Thyroid gland (tissue), 4 donors: ENCODE measurements at regions not wholly inside any gene's neighbourhood (a gene's known extent, or its start where the extent isn't known, plus 50 kb on each side); places are given as distances from the start of the nearest gene placed in this dataset.

Experiments used
- DNase-seq, 2 donors: peaks; one replicate each; pipeline ENCODE4 v3.0.0-alpha.2; 2019
- H3K27ac ChIP-seq, 3 donors: fragments of 200-600 bp; sonication (generic); 1 replicate in 2 of 3; 2 replicates in 1 of 3; pipeline ENCODE4 v1.5.1; 2016 to 2019; ENCODE audit warnings: mild to moderate bottlenecking in 1 of 3, moderate library complexity in 1 of 3
- H3K27me3 ChIP-seq: fragments of 200-600 bp; sonication (generic); one replicate; pipeline ENCODE4 v1.5.1; 2019
- H3K36me3 ChIP-seq, 2 donors: fragments of 200-600 bp; sonication (generic); one replicate each; pipeline ENCODE4 v1.5.1; 2016 to 2019
- H3K4me1 ChIP-seq, 2 donors: fragments of 200-600 bp; sonication (generic); one replicate each; pipeline ENCODE4 v1.5.1; 2017 to 2019
- H3K4me3 ChIP-seq, 3 donors: fragments of 200-600 bp; sonication (generic); replicated peaks in 1 of 3; 1 replicate in 2 of 3; 2 replicates in 1 of 3; pipeline ENCODE4 v1.5.1; 2016; ENCODE audit warnings: mild to moderate bottlenecking in 1 of 3
- H3K9me3 ChIP-seq: fragments of 200-600 bp; sonication (generic); one replicate; pipeline ENCODE4 v1.5.1; 2017
- POLR2A ChIP-seq, 2 donors: fragments of 450-650 bp; IDR thresholded peaks; one replicate each; pipeline ENCODE4 v1.6.1; 2017; ENCODE audit warnings: antibody characterized with exemption in 2 of 2, mild to moderate bottlenecking in 2 of 2, moderate library complexity in 1 of 2
- WGBS, 2 donors: methylation state at CpG; one replicate each; pipeline ENCODE4 v1.1.5; 2017; 5-methylcytosine and 5-hydroxymethylcytosine counted together
- intact Hi-C: fragments of 100-400 bp; cut with DNase I; formaldehyde crosslinking; loops from one replicate; pipeline ENCODE4 v1.15.1; 2023
- TF ChIP-seq, protein P1 (sequence below), 6 experiments: fragments of 200-600 bp in 3 of 6; fragments of 450-650 bp in 3 of 6; sonication (generic) in 3 of 6; IDR thresholded peaks; one replicate each; pipeline ENCODE4 v1.5.1; 2016 to 2019; ENCODE audit warnings: antibody characterized with exemption in 6 of 6, mild to moderate bottlenecking in 2 of 6, inconsistent platforms in 1 of 6, moderate library complexity in 1 of 6

DNA sequence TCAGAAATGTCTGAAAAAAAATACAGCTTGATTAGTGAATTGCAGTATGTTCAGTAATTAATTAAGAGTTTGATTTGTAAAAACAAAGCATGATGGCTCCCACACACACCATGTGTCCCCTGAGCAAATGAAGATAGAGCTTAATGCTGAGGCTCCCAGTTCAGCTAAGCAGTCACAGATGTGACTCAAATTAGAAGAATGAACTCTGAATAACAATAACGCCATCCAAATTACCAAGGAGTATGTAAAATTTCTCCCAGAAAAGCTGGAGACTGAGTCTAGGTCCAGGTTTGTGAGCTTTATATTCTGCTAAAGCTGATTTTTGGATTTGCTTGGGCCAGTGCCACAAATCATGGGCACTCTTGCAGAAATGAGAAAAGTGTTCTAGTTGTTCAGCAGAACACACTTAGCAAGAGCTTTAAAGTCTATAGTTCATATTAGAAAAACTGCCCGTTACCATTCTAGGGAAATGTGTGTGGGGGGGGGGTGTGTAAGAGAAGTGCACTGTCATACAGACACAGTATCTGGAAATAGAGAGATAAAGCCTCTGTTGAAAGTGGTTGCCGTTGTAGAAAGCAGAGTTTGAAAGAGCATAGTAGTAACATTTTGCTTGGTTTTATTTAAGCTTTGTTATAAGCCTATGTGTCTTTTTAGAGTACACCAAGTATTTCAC, 253.1 kb downstream of the BCAT1 start:
- Histone ChIP-seq H3K27me3 (no peaks in the 10 kb centered on the region), H3K4me1 (peaks cover 0 to 6% of the 10 kb centered on the region in 2 donors), H3K27ac (no peak overlapping the region), H3K9me3 (no peaks in the 10 kb centered on the region), H3K36me3 (no peaks in the 10 kb centered on the region), H3K4me3 (no peak overlapping the region)
- peak; percentile 11 to 17 for DNase-seq
- WGBS, 2 donors = 47 to 50% methylated on average over 3 of the region's 3 CpGs
- intact Hi-C loops = no loop called here
- TF ChIP-seq, protein P1, sequence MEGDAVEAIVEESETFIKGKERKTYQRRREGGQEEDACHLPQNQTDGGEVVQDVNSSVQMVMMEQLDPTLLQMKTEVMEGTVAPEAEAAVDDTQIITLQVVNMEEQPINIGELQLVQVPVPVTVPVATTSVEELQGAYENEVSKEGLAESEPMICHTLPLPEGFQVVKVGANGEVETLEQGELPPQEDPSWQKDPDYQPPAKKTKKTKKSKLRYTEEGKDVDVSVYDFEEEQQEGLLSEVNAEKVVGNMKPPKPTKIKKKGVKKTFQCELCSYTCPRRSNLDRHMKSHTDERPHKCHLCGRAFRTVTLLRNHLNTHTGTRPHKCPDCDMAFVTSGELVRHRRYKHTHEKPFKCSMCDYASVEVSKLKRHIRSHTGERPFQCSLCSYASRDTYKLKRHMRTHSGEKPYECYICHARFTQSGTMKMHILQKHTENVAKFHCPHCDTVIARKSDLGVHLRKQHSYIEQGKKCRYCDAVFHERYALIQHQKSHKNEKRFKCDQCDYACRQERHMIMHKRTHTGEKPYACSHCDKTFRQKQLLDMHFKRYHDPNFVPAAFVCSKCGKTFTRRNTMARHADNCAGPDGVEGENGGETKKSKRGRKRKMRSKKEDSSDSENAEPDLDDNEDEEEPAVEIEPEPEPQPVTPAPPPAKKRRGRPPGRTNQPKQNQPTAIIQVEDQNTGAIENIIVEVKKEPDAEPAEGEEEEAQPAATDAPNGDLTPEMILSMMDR (IDR thresholded peaks at IDR 0.05) = no peak
- TF ChIP-seq POLR2A (IDR thresholded peaks at IDR 0.05) = no peak

DNA sequence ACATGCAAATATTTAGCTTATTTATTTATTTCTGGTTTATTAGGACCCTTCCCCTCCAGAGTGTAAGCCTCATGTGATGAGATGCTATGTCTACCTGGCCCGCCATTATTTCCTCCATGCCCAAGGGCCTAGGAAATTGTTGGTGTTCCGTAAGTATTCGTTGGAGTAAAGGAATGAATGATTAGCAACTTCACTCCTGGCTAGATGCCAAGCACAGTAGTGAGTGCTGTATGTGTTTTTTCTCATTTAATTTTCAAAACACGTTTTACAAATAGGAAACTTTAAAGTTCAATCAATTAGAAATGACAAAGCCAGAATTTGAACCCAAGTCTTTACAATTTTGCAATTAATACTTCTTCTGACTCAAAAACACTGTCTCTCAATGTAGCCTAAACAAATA, 253.8 kb downstream of the BCAT1 start:
- Histone ChIP-seq H3K27ac (no peak overlapping the region), H3K9me3 (no peaks in the 10 kb centered on the region), H3K4me1 (peaks cover 0 to 6% of the 10 kb centered on the region in 2 donors), H3K36me3 (no peaks in the 10 kb centered on the region), H3K4me3 (no peak overlapping the region), H3K27me3 (no peaks in the 10 kb centered on the region)
- DNase-seq = no peak
- 81 to 91% methylated on average over 4 of the region's 4 CpGs for WGBS, 2 donors
- intact Hi-C loops = no loop called here
- no peak for TF ChIP-seq POLR2A (IDR thresholded peaks at IDR 0.05)
- TF ChIP-seq, protein P1 (IDR thresholded peaks at IDR 0.05) = no peak

DNA sequence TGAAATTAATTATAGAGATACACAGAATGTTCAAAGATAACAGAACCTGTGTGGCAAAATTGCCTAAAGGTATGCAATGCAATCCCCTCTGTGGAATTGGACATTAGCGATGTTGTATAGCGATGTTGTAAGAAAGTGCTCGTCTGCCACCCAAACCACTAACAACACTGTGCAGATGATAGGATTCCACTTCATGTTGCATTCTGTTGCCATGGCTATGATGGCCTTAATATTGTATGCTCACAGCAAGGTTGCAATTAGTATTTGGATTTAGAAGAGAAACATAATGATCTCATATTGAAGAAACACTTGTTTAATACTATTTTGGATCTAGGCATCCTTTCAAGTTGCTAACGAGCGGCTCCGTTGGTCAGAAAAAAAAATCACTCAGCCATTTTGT, 260.3 kb downstream of the BCAT1 start:
- no peaks in the 10 kb centered on the region for H3K9me3 ChIP-seq
- no peaks in the 10 kb centered on the region for H3K36me3 ChIP-seq
- WGBS, 2 donors = 92 to 95% methylated on average over 6 of the region's 6 CpGs
- H3K4me1 ChIP-seq = no peaks in the 10 kb centered on the region
- DNase-seq = no peak
- no peak for TF ChIP-seq POLR2A (IDR thresholded peaks at IDR 0.05)
- TF ChIP-seq, protein P1 (IDR thresholded peaks at IDR 0.05) = no peak
- intact Hi-C loops = no loop called here
- H3K27me3 ChIP-seq = no peaks in the 10 kb centered on the region
- H3K4me3 ChIP-seq = no peak overlapping the region
- H3K27ac ChIP-seq = no peak overlapping the region

DNA sequence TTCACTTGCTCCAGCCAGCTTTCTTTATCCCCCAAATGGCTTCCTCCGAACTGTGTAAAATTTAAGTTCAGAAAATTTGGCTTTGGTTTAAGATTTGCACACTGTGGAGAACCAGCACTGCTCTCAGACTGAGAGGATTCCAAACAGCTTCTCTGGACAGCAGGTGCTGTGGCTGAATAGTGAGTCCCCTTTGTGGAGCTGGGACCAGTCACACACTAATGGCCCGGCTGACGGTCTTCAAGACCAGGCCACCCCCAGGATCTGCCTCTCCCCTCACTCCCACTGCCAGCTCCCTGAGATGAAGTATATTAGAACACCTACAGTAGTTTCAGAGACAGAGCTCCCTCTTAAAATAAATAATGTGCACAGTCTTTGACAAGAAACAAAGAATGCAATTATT, 267.3 kb downstream of the BCAT1 start:
- TF ChIP-seq, protein P1 (IDR thresholded peaks at IDR 0.05) = no peak
- intact Hi-C loops = no loop called here
- Histone ChIP-seq H3K9me3 (no peaks in the 10 kb centered on the region), H3K4me1 (no peaks in the 10 kb centered on the region), H3K27ac (no peak overlapping the region), H3K27me3 (no peaks in the 10 kb centered on the region), H3K4me3 (no peak overlapping the region), H3K36me3 (no peaks in the 10 kb centered on the region)
- DNase-seq = no peak
- WGBS, 2 donors = 83 to 88% methylated on average over 3 of the region's 3 CpGs

DNA sequence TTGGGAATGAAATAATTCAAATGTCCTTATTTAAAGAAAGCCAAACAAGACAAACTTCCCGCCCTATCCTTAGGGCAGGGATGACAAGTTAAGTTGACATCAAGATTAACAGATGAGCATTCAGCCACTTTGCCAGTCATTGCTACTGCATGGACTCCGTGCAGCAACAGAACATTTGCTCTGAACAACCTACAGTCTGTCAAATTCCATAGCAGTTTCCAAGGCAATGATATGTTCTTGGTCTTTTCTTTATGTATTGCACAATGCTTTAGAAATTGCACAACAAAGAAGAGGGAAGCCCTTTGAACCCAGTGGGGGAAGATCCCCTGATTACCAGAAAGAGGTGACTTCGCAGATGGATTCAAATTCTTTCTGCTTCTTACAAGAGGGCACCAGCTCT, 269.8 kb downstream of the BCAT1 start:
- no peaks in the 10 kb centered on the region for H3K9me3 ChIP-seq
- no peaks in the 10 kb centered on the region for H3K27me3 ChIP-seq
- H3K4me1 ChIP-seq = no peaks in the 10 kb centered on the region
- no peak for TF ChIP-seq POLR2A (IDR thresholded peaks at IDR 0.05)
- TF ChIP-seq, protein P1 (IDR thresholded peaks at IDR 0.05) = no peak
- H3K36me3 ChIP-seq = no peaks in the 10 kb centered on the region
- 83 to 86% methylated on average over 3 of the region's 3 CpGs for WGBS, 2 donors
- H3K27ac ChIP-seq = no peak overlapping the region
- no peak overlapping the region for H3K4me3 ChIP-seq
- intact Hi-C loops = no loop called here
- no peak for DNase-seq
